OCI-LY1 (cell line): ENCODE measurements at regions not wholly inside any gene's neighbourhood (a gene's known extent, or its start where the extent isn't known, plus 50 kb on each side); places are given as distances from the start of the nearest gene placed in this dataset.

Experiments used
- CTCF ChIP-seq: fragments of 200-600 bp; sonication (generic), shearing (Covaris generic); IDR thresholded peaks from 2 replicates; pipeline ENCODE4 v1.5.1; 2017; ENCODE audit warnings: mild to moderate bottlenecking, antibody characterized with exemption, low read length, moderate library complexity, mixed read lengths
- EZH2 ChIP-seq: fragments of 200-600 bp; sonication (generic), shearing (Covaris generic); IDR thresholded peaks from 2 replicates; pipeline ENCODE4 v1.8.0; 2017; ENCODE audit warnings: borderline replicate concordance, mixed run types, mild to moderate bottlenecking, antibody characterized with exemption, low read length, moderate library complexity, mixed read lengths

DNA sequence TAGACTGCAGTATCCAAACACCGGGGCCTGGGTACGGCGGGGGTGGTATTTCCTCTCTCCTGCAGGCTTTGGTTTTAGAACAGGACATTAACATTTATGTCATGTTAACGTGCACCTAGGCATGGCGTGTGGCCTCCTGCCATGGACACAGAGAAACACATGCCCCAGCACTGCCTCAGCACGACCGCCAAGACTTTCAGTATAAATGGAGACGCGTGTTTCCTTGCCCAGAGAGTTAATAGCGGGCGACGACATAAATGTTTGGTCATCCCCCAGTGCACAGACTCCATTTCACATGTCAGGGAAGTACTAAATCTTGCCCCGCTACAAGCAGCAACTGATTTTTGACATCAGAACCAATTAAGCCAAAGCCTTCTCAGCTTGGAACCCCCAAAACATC is 737.9 kb downstream of the RAB28 start:
- TF ChIP-seq CTCF (no peak), EZH2 (no peak)
